GM12875 (cell line): ENCODE measurements at regions not wholly inside any gene's neighbourhood (a gene's known extent, or its start where the extent isn't known, plus 50 kb on each side); places are given as distances from the start of the nearest gene placed in this dataset.
"Not testable (repeated sequence)": the region's sequence is repeated elsewhere in the genome, so short reads cannot be mapped to it uniquely, and the experiment has no call there.

ENCODE experiments used
- H3K4me3 ChIP-seq: one replicate; pipeline ENCODE4 v1.5.1; 2011; ENCODE audit warnings: low read depth, low read length, control low read depth
- CTCF ChIP-seq: IDR thresholded peaks from 2 replicates; pipeline ENCODE4 v1.5.1; 2011; ENCODE audit warnings: low read depth, mild to moderate bottlenecking, control low read depth, inconsistent platforms, low read length, moderate library complexity, borderline replicate concordance; ENCODE audit not compliant: insufficient read depth

GRCh38 chr18:41645589-41646360, 309.3 kb upstream of the PIK3C3 start:
- H3K4me3 ChIP-seq, result no peak overlapping the region
- TF ChIP-seq CTCF, result no peak

GRCh38 chr18:41644466-41644865, 310.6 kb upstream of the PIK3C3 start:
- H3K4me3 ChIP-seq, result no peak overlapping the region
- no peak for TF ChIP-seq CTCF

GRCh38 chr18:41643427-41643826, 311.6 kb upstream of the PIK3C3 start:
- TF ChIP-seq CTCF, result no peak

GRCh38 chr18:41642756-41643155, 312.3 kb upstream of the PIK3C3 start:
- H3K4me3 ChIP-seq, result no peak overlapping the region
- no peak for TF ChIP-seq CTCF

More at GRCh38 chr18:41643427-41643826, 311.6 kb upstream of the PIK3C3 start:
- no peak overlapping the region for H3K4me3 ChIP-seq

- TF ChIP-seq CTCF, result no peak
- H3K4me3 ChIP-seq, result no peak overlapping the region
Observed at GRCh38 chr18:41639218-41639617, 315.8 kb upstream of the PIK3C3 start.

GRCh38 chr18:41631723-41632285, 323.2 kb upstream of the PIK3C3 start:
- H3K4me3 ChIP-seq, result not testable (repeated sequence)

- TF ChIP-seq CTCF, result no peak
- H3K4me3 ChIP-seq, result no peak overlapping the region
Observed at GRCh38 chr18:41630232-41630886, 324.7 kb upstream of the PIK3C3 start.
